ENCODE measurements at regions not wholly inside any gene's neighbourhood (a gene's known extent, or its start where the extent isn't known, plus 50 kb on each side); places are given as distances from the start of the nearest gene placed in this dataset.

DNA sequence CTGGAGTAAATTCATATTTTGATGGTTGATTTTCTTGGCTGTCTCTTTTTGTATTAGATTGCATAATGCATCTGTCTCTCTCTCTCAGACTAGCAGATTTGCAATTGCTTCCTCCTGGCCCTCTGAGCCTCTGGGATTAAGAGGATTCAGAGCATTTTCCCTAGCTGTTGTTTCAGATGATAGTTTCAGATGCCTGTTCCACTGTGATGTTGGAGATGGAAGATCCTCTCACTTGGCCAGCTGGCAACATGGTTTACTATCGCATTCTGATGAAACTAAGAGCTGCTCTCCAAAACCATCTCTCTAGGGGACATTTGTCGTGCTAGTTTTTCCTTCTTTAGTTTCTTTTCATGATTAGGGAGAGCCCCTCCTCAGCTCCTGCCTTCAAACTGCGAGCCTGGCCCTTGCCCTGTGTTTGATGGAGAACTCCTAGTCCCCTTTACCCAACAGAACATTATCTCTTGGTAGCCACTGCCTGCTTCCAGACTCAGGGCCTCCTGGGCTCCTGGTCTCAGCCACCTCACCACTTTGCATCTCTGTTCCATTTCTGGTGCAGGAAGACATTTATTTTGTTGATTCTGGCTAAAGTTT lies 244.6 kb downstream of the B3GLCT start:
- DNase-seq (ENCODE audit: extremely low spot score in 2 of 2): no peak
- intact Hi-C loops (cut with DNase I): no loop called here
- Histone ChIP-seq H3K4me3 (no peak overlapping the region), H3K36me3 (no peaks in the 10 kb centered on the region), H3K4me1 (no peaks in the 10 kb centered on the region), H3K27me3 (no peaks in the 10 kb centered on the region), H3K27ac (no peak overlapping the region), H3K9me3 (no peaks in the 10 kb centered on the region)
- TF ChIP-seq POLR2A (IDR thresholded peaks at IDR 0.05): no peak
- TF ChIP-seq, protein P1, sequence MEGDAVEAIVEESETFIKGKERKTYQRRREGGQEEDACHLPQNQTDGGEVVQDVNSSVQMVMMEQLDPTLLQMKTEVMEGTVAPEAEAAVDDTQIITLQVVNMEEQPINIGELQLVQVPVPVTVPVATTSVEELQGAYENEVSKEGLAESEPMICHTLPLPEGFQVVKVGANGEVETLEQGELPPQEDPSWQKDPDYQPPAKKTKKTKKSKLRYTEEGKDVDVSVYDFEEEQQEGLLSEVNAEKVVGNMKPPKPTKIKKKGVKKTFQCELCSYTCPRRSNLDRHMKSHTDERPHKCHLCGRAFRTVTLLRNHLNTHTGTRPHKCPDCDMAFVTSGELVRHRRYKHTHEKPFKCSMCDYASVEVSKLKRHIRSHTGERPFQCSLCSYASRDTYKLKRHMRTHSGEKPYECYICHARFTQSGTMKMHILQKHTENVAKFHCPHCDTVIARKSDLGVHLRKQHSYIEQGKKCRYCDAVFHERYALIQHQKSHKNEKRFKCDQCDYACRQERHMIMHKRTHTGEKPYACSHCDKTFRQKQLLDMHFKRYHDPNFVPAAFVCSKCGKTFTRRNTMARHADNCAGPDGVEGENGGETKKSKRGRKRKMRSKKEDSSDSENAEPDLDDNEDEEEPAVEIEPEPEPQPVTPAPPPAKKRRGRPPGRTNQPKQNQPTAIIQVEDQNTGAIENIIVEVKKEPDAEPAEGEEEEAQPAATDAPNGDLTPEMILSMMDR (IDR thresholded peaks at IDR 0.05): no peak
- TF ChIP-seq POLR2AphosphoS5 (IDR thresholded peaks at IDR 0.05; ENCODE audit: insufficient read depth in 1 of 2, low read depth in 1 of 2): no peak

DNA sequence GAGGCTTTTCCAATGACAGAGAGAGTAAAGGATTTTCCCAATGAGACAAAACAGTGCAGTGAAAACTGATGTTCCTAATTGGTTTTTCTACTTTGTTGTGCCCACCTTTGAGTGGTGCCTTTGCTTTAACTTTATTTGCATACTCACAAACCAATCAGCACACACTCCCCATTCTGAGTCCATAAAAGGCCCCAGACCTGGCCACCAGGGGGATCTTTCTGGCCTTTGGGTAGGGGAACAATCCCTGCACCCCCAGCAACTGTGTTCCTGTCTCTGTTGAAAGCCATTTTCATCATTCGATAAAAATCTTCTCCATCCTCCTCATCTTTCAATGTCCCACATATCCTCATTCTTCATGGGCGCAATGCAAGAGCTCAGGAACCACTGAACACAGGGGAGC lies 252.8 kb downstream of the B3GLCT start:
- no peaks in the 10 kb centered on the region for H3K36me3 ChIP-seq
- TF ChIP-seq, protein P1 (IDR thresholded peaks at IDR 0.05): no peak
- TF ChIP-seq POLR2AphosphoS5 (IDR thresholded peaks at IDR 0.05; ENCODE audit: insufficient read depth in 1 of 2, low read depth in 1 of 2) (no peak), POLR2A (IDR thresholded peaks at IDR 0.05) (no peak)
- intact Hi-C loops (cut with DNase I): no loop called here
- DNase-seq (ENCODE audit: extremely low spot score in 2 of 2): no peak
- no peaks in the 10 kb centered on the region for H3K27me3 ChIP-seq
- H3K27ac ChIP-seq: no peak overlapping the region
- H3K4me1 ChIP-seq: no peaks in the 10 kb centered on the region
- H3K9me3 ChIP-seq: no peaks in the 10 kb centered on the region
- H3K4me3 ChIP-seq: no peak overlapping the region

DNA sequence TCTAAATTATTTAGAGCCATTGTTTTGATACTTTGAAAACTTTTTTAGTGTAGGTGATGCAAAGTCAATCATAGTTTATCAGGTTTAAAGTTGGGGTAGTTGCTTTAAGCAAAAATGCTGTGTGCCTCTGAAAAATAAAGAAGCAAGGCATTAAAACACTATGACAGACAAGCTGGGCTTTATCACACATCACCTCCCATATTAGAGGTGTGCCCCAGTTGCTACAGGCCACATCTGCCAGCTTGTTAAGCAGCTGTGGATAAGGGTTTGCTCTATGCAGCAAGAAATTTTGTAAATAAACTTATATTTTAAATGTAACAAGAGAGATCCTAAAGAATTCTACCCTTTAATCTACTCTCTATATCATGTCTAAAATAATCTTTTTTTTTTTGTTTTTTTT lies 255.8 kb downstream of the B3GLCT start:
- Histone ChIP-seq H3K27me3 (no peaks in the 10 kb centered on the region), H3K36me3 (no peaks in the 10 kb centered on the region), H3K9me3 (no peaks in the 10 kb centered on the region), H3K27ac (no peak overlapping the region), H3K4me3 (no peak overlapping the region), H3K4me1 (no peaks in the 10 kb centered on the region)
- TF ChIP-seq POLR2AphosphoS5 (IDR thresholded peaks at IDR 0.05; ENCODE audit: insufficient read depth in 1 of 2, low read depth in 1 of 2): no peak
- TF ChIP-seq, protein P1 (IDR thresholded peaks at IDR 0.05): no peak
- no peak for TF ChIP-seq POLR2A (IDR thresholded peaks at IDR 0.05)
- intact Hi-C loops (cut with DNase I): no loop called here
- no peak for DNase-seq (ENCODE audit: extremely low spot score in 2 of 2)

DNA sequence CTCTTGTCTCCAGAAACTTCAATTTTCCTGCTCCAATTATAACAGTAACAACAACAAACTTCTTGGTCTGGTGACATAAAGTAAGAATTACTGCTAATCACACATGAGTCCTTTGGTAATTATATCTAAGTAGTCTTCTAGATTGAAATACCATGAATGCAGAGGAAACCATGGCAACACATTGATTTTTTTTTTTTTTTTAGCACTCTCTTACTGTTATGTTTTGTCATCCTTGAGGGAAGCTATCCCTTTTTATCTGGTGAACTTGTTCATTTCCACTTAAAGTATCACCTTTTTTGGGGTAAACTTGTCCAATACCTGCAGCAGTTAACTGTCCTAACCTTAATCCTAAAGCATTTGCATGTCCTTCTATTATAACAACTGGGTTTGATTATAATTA lies 256.3 kb downstream of the B3GLCT start:
- intact Hi-C loops (cut with DNase I): no loop called here
- Histone ChIP-seq H3K36me3 (no peaks in the 10 kb centered on the region), H3K27ac (no peak overlapping the region), H3K27me3 (no peaks in the 10 kb centered on the region), H3K4me1 (no peaks in the 10 kb centered on the region), H3K9me3 (no peaks in the 10 kb centered on the region), H3K4me3 (no peak overlapping the region)
- no peak for TF ChIP-seq POLR2A (IDR thresholded peaks at IDR 0.05)
- TF ChIP-seq, protein P1 (IDR thresholded peaks at IDR 0.05): no peak
- no peak for TF ChIP-seq POLR2AphosphoS5 (IDR thresholded peaks at IDR 0.05; ENCODE audit: insufficient read depth in 1 of 2, low read depth in 1 of 2)
- DNase-seq (ENCODE audit: extremely low spot score in 2 of 2): no peak

DNA sequence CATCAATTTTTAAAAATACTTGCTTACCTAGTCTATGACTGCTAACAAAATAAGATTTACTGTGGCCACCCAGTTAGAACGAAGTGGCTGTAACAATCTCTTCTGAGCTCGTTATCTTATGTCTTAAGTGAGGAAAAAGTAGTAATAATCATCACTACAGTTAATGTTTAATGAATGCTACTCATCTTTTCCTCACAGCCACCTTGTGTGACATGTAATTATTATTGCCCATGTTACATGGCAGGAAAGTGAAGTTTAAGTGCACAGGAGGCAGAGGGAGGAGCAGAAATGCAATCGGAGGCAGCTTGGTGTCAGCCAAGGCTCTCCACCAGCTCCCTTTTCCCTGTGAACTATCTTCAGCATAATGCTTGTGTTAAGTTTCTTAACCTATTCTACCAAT lies 260.3 kb downstream of the B3GLCT start:
- H3K9me3 ChIP-seq: no peaks in the 10 kb centered on the region
- intact Hi-C loops (cut with DNase I): no loop called here
- no peaks in the 10 kb centered on the region for H3K4me1 ChIP-seq
- H3K27me3 ChIP-seq: no peaks in the 10 kb centered on the region
- no peak for DNase-seq (ENCODE audit: extremely low spot score in 2 of 2)
- H3K27ac ChIP-seq: no peak overlapping the region
- TF ChIP-seq POLR2A (IDR thresholded peaks at IDR 0.05): no peak
- no peak for TF ChIP-seq POLR2AphosphoS5 (IDR thresholded peaks at IDR 0.05; ENCODE audit: insufficient read depth in 1 of 2, low read depth in 1 of 2)
- H3K36me3 ChIP-seq: no peaks in the 10 kb centered on the region
- no peak overlapping the region for H3K4me3 ChIP-seq
